Ectodermal cell (in vitro differentiated cells): ENCODE measurements at regions not wholly inside any gene's neighbourhood (a gene's known extent, or its start where the extent isn't known, plus 50 kb on each side); places are given as distances from the start of the nearest gene placed in this dataset.

Experiments used
- H3K27ac ChIP-seq: 2 replicates; pipeline ENCODE4 v1.7.0; 2013; ENCODE audit warnings: mild to moderate bottlenecking, low read depth, low read length; ENCODE audit not compliant: insufficient read depth, poor library complexity, severe bottlenecking
- H3K27me3 ChIP-seq: 2 replicates; pipeline ENCODE4 v1.7.0; 2013; ENCODE audit warnings: mild to moderate bottlenecking, low read length; ENCODE audit not compliant: insufficient read depth, control insufficient read depth, poor library complexity, severe bottlenecking
- H3K36me3 ChIP-seq: one replicate; pipeline ENCODE4 v1.7.0; 2013; ENCODE audit warnings: low read length; ENCODE audit not compliant: control insufficient read depth, insufficient read depth
- H3K4me1 ChIP-seq: one replicate; pipeline ENCODE4 v1.7.0; 2013; ENCODE audit warnings: low read length; ENCODE audit not compliant: control insufficient read depth, insufficient read depth
- H3K4me3 ChIP-seq: 2 replicates; pipeline ENCODE4 v1.7.0; 2013; ENCODE audit warnings: low read depth, low read length, control low read depth; ENCODE audit not compliant: insufficient read depth
- H3K9me3 ChIP-seq: 2 replicates; pipeline ENCODE4 v1.7.0; 2013; ENCODE audit warnings: mild to moderate bottlenecking, low read length, moderate library complexity; ENCODE audit not compliant: control insufficient read depth
- WGBS, 2 experiments: methylation state at CpG; one replicate each; pipeline ENCODE4 v1.1.7; 2013; ENCODE audit warnings: missing lambda C conversion rate in 2 of 2; 5-methylcytosine and 5-hydroxymethylcytosine counted together

GRCh38 chr21:23245255-23245654, 2247.0 kb downstream of the NCAM2 start:
- Histone ChIP-seq H3K36me3 (no peaks in the 10 kb centered on the region), H3K4me3 (no peak overlapping the region), H3K4me1 (no peaks in the 10 kb centered on the region), H3K27me3 (no peaks in the 10 kb centered on the region), H3K27ac (no peak overlapping the region), H3K9me3 (no peaks in the 10 kb centered on the region)
- WGBS, 2 experiments, result 100% methylated on average over 2 of the region's 2 CpGs; no CpG with 5 or more reads in 1 of the 2 experiments

DNA sequence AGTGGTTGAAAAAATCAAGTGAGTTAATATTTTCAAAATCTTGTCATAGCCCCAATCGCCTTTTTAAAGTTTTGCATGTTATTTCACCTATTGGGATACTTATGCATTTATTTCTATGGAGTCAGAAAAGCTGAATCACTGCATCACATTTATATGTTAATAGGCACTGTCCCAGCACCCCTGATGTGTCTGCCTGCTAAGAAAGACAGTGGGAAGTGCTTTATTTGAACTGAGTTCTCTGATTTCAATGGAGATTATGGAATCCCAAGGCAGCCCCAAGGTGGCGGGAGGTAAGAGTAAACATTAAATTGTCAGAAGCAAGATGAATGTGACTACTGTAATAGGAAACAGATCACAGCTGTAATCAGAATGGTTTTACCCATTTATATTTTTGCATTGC, 2225.7 kb downstream of the NCAM2 start:
- 10 to 27% methylated on average over 2 of the region's 2 CpGs for WGBS, 2 experiments
- Histone ChIP-seq H3K4me3 (no peak overlapping the region), H3K36me3 (no peaks in the 10 kb centered on the region), H3K27ac (no peak overlapping the region), H3K27me3 (no peaks in the 10 kb centered on the region), H3K9me3 (no peaks in the 10 kb centered on the region), H3K4me1 (no peaks in the 10 kb centered on the region)

DNA sequence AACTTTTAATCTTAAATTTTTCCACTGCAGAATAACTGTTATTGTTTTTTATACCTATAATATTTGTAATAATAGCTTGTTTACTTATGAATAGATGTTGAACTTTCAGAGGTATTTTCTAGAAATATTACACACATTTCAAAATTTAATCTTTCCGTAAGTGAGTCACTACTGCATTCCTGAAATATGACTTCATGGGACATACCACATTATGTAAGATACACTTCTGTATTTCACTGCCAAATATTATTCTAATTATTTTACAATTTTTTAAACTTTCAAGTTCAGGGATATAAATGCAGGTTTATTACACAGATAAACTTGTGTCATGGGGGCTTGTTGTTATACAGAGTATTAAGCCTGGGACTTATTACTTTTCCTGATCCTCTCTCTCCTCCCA, 2220.5 kb downstream of the NCAM2 start:
- Histone ChIP-seq H3K36me3 (no peaks in the 10 kb centered on the region), H3K4me3 (no peak overlapping the region), H3K9me3 (no peaks in the 10 kb centered on the region), H3K4me1 (no peaks in the 10 kb centered on the region), H3K27ac (no peak overlapping the region), H3K27me3 (no peaks in the 10 kb centered on the region)
- 100% methylated on average over 1 of the region's 1 CpG; no CpG with 5 or more reads in 1 of the 2 experiments for WGBS, 2 experiments

DNA sequence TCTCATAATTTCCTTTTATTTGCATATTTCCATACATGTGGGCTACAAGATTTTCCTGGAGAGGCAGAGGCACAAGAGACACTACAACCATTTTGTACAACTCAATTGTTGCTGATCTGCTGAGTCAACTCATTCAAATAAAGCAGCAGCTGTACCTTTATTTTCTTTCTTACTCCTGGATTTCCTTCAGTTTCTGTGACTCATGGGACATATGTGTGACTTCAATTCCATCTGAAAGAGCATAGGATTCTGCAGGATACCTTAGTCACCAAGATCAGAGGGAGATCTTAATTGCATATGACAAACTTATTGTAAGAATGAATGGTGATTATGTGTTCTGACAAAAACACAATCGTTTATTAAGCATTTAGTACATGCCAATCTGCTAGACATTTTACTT, 2219.4 kb downstream of the NCAM2 start:
- H3K27me3 ChIP-seq, result no peaks in the 10 kb centered on the region
- WGBS, 2 experiments, result no CpG with 5 or more reads among the region's 1 CpG

DNA sequence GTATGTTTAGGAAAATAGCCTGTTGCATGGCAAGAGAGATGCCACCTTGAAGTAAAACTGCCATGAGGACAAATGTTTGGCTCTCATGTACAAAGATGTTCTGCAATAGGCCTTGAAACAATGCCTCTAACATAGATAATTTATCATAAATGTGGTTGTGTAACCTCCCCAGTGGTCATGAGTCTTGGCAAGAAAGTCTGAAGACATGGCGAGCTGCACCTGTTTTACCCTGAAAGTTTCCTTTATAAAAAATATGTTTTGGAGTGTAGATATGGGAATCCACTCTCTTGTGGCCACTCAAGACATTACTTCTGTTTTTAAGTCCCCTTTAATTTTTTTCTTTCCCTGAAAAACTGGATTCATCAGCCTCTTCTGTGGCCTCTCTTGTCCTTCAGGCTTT, 2217.1 kb downstream of the NCAM2 start:
- 100% methylated on average over 1 of the region's 1 CpG; no CpG with 5 or more reads in 1 of the 2 experiments for WGBS, 2 experiments

More for the DNA sequence above, 2219.4 kb downstream of the NCAM2 start:
- H3K36me3 ChIP-seq, result no peaks in the 10 kb centered on the region
- no peaks in the 10 kb centered on the region for H3K4me1 ChIP-seq
- no peak overlapping the region for H3K27ac ChIP-seq
- H3K4me3 ChIP-seq, result no peak overlapping the region
- peaks cover 2% of the 10 kb centered on the region for H3K9me3 ChIP-seq

More for the DNA sequence above, 2217.1 kb downstream of the NCAM2 start:
- Histone ChIP-seq H3K4me3 (no peak overlapping the region), H3K27me3 (no peaks in the 10 kb centered on the region), H3K36me3 (no peaks in the 10 kb centered on the region), H3K9me3 (peaks cover 2% of the 10 kb centered on the region), H3K4me1 (no peaks in the 10 kb centered on the region), H3K27ac (no peak overlapping the region)
